GM10248 (cell line): ENCODE measurements at regions not wholly inside any gene's neighbourhood (a gene's known extent, or its start where the extent isn't known, plus 50 kb on each side); places are given as distances from the start of the nearest gene placed in this dataset.
"Not testable (repeated sequence)": the region's sequence is repeated elsewhere in the genome, so short reads cannot be mapped to it uniquely, and the experiment has no call there.

Experiments
- CTCF ChIA-PET: fragments of 300-600 bp; sonication (Branson Sonifier 250); formaldehyde crosslinking; extraction: SDS; loops from one replicate; lab custom pipeline; 2021; ENCODE audit warnings: antibody characterized with exemption; lab: Yijun Ruan, JAX
- POLR2A ChIA-PET: fragments of 350-650 bp; sonication (Branson Sonifier 250); formaldehyde crosslinking; extraction: SDS; loops from one replicate; lab custom pipeline; 2020; ENCODE audit warnings: antibody characterized with exemption; lab: Yijun Ruan, JAX
- DNase-seq: peaks from one replicate; pipeline ENCODE4 v3.0.0; 2012; ENCODE audit errors: extremely low spot score
- TF ChIP-seq, protein P1 (sequence below): IDR thresholded peaks from 2 replicates; pipeline ENCODE4 v1.5.1; 2012; ENCODE audit warnings: mild to moderate bottlenecking, low read depth; ENCODE audit errors: extremely low read depth, missing control alignments, control extremely low read depth

DNA sequence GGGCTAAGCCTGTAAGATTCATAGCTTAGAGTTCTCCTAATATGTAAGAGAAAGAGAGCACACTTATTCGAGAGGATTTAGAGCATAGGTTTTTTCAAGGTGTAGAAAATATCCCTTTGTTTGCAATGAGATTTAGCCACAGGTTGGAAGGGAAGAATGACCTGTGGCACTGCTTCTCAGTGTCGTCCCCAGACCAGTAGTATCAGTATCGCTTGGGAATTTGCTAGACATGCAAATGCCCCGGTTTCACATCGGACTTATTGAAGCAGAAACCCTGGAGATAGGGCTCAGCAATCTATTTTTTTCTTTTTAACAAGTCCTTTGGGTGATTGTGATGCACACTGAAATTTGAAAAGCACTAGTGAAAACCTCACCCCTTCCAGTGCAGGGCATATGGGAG, 362.6 kb upstream of the C11orf87 start:
- ChIA-PET POLR2A (no interaction called here), CTCF (interaction anchor here (1.0 kb wide), 1 partner anchor 9 kb away, joined by 3 read pairs; no protein-coding TSS in a partner anchor)
- TF ChIP-seq, protein P1, sequence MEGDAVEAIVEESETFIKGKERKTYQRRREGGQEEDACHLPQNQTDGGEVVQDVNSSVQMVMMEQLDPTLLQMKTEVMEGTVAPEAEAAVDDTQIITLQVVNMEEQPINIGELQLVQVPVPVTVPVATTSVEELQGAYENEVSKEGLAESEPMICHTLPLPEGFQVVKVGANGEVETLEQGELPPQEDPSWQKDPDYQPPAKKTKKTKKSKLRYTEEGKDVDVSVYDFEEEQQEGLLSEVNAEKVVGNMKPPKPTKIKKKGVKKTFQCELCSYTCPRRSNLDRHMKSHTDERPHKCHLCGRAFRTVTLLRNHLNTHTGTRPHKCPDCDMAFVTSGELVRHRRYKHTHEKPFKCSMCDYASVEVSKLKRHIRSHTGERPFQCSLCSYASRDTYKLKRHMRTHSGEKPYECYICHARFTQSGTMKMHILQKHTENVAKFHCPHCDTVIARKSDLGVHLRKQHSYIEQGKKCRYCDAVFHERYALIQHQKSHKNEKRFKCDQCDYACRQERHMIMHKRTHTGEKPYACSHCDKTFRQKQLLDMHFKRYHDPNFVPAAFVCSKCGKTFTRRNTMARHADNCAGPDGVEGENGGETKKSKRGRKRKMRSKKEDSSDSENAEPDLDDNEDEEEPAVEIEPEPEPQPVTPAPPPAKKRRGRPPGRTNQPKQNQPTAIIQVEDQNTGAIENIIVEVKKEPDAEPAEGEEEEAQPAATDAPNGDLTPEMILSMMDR = no peak
- no peak for DNase-seq

DNA sequence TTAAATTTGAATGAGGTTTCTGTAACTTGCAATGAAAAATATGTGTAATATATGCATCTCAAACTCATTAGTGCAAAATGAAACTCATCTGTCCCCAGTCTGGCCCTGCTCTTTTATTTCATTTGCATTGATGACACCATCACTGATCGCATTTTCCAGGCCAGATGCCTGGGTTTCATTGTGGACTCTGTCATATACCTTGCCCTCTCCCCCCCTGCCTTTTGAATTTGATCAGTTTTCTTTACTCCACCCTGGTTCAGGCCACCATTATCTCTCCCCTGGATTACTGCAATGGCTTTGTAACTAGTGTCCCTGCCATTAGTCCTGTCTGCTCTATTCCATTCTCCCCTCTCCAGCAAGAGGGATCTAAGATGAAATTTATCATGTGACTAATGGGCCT, 360.6 kb upstream of the C11orf87 start:
- TF ChIP-seq, protein P1 = no peak
- ChIA-PET CTCF (no interaction called here), POLR2A (no interaction called here)
- DNase-seq = no peak

DNA sequence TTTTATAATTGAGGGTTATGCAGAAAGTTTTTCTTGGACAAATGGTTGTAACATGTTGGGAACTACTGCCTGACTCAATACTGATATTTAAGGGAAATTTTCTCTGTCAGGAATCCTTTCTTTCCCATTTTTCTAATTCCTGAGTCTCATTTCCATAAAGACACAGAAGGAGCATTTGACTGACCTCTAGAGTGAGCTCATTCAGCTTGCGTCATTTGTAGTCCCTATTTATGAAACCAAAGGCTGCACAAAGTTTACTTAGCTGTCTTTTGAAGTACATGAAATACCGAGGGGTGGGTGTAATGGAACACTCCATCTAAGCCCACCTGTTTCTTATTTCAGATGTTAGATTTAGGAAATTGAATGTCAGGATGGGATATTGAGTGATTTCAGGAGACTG, 359.5 kb upstream of the C11orf87 start:
- ChIA-PET CTCF (interaction anchor here (1.4 kb wide), 1 partner anchor 15 kb away, joined by 4 read pairs; no protein-coding TSS in a partner anchor), POLR2A (no interaction called here)
- TF ChIP-seq, protein P1 = no peak
- DNase-seq = no peak

DNA sequence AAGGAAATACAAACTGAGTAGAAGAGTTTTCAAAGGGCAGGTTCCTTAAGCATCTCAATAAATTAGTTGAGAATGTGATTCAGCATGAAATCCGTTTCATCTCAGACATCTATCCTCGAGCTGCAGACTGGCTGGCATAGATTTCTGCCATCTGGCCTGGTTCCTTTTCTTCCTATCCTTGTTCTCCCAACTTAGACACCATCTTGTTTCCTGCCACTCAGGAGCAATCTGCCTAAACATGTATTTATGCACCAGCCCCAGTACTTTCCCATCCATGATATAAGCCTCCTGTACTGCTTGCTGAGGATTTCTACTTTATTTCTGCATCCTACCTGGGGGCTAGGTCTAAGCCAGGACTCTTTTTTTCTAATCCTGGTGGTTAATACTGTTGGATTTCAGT, 359.1 kb upstream of the C11orf87 start:
- TF ChIP-seq, protein P1 = no peak
- no peak for DNase-seq
- ChIA-PET CTCF (interaction anchor here (1.4 kb wide), 1 partner anchor 14 kb away, joined by 4 read pairs; no protein-coding TSS in a partner anchor), POLR2A (no interaction called here)

DNA sequence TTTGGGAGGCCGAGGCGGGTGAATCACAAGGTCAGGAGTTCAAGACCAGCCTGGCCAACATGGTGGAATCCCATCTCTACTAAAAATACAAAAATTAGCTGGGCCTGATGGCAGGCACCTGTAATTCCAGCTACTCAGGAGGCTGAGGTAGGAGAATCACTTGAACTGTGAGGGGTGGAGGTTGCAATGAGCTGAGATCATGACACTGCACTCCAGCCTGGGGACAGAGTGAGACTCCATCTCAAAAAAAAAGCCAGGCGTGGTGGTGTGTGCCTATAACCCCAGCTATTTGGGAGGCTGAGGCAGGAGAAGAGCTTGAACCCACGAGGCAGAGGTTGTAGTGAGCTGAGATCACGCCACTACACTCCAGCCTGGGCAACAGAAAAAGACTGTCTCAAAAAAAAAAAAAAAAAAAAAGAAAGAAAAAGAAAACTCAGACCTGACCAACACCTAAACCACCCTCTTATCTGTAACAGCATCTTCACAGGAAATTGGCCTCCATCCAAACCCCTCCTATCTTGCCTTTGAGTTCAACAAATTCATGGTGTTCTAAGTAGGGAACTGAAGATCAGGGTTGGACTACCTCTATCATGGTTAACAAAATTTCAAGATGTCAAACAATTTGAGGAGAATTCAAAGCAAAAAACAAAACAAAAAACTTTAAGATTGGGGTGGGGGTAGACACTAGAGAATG, 357.2 kb upstream of the C11orf87 start:
- DNase-seq, POLR2A ChIA-PET: not testable (repeated sequence)
- CTCF ChIA-PET = interaction anchor here (1.3 kb wide), 1 partner anchor 11 kb away, joined by 5 read pairs; no protein-coding TSS in a partner anchor

DNA sequence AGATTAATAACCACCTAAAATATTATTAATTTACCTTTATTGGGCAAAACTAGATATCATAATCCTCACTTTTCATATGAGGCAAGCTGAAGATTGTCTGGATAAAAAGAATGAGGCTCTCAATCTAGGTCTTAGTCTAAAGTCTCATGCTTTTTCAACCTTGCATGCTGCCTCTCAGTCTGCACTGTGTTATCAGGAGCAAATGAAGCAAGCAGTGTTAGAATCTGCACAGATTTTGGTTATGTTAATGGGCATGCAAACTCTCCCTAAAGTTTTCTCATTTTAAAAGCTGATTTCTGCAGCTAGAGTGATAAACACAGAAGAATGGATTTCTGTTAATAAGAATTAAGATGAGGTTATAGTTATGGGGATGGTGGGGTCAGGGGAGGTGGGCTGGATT, 350.7 kb upstream of the C11orf87 start:
- CTCF ChIA-PET = interaction anchor here (1.1 kb wide), 1 partner anchor 43 kb away, joined by 4 read pairs; no protein-coding TSS in a partner anchor
- TF ChIP-seq, protein P1 = no peak
- DNase-seq = no peak
- POLR2A ChIA-PET = no interaction called here

DNA sequence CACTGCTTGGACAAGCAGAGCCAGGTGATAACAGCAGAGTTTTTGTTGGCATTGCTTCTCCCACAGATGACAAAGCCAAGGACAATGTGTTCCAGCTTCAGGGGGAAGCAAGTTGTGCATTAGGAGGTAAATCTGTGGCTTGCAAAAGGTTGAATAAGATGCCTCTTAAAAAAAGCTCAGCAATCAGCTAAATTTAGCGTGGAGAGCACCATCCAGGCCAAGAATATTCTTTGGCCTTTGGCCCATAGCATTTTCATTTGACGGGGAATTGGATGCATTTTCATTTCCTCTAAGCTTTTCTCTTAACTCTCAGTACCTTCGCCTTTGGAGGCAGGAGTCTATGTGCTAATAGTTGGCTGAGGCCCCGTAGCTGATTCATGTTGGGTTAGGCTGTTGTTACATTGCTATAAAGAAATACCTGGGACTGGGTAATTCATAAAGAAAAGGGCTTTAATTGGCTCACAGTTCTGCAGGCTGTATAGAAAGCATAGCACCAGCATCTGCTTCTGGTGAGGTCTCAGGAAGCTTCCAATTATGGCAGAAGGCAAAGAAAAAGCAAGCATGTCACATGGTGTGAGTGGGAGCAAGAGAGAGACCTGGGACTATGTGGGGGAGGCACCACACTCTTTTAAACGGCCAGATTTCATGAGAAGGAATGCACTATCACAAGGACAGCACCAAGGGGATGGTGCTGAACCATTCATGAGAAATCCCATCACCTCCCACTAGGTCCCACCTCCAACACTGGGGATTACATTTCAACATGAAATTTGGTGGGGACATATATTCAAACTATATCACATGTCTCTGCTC, 350.1 kb upstream of the C11orf87 start:
- TF ChIP-seq, protein P1 = no peak
- ChIA-PET POLR2A (no interaction called here), CTCF (interaction anchor here (1.1 kb wide), 1 partner anchor 44 kb away, joined by 4 read pairs; no protein-coding TSS in a partner anchor)
- DNase-seq = no peak
